Mucosa of descending colon (tissue), 3 donors: ENCODE measurements at regions not wholly inside any gene's neighbourhood (a gene's known extent, or its start where the extent isn't known, plus 50 kb on each side); places are given as distances from the start of the nearest gene placed in this dataset.

Source experiments
- ATAC-seq: fragments of 200-7000 bp; cut with Tn5 transposase; one replicate; pipeline ENCODE4 v1.9.1; 2020; ENCODE audit warnings: mild to moderate bottlenecking, moderate library complexity
- DNase-seq, 3 donors: peaks; one replicate each; pipeline ENCODE4 v3.0.0-alpha.2; 2020
- H3K36me3 ChIP-seq: fragments of 200-600 bp; one replicate; pipeline ENCODE4 v1.8.0; 2021; ENCODE audit warnings: low read depth, mild to moderate bottlenecking
- H3K4me1 ChIP-seq: fragments of 200-600 bp; one replicate; pipeline ENCODE4 v1.8.0; 2021; ENCODE audit warnings: low read depth, mild to moderate bottlenecking
- H3K4me3 ChIP-seq: fragments of 200-600 bp; one replicate; pipeline ENCODE4 v1.8.0; 2021; ENCODE audit warnings: mild to moderate bottlenecking
- H3K9me3 ChIP-seq: fragments of 200-600 bp; one replicate; pipeline ENCODE4 v1.8.0; 2021; ENCODE audit warnings: mild to moderate bottlenecking
- CTCF ChIP-seq: fragments of 200-600 bp; IDR thresholded peaks from one replicate; pipeline ENCODE4 v1.8.0; 2022; ENCODE audit warnings: antibody characterized with exemption, mild to moderate bottlenecking
- intact Hi-C, 2 donors: fragments of 100-400 bp; cut with DNase I in 1 of 2; cut with micrococcal nuclease in 1 of 2; formaldehyde crosslinking; loops; one replicate each; pipeline versions ENCODE4 v1.11.0 to v1.11.1; 2022; cut with DNase I, micrococcal nuclease
- donor health status: DM: no; HTN: no; CAD: no; lungs with moderate emphysema.
- donor health status: DM: no; HTN: no; CAD: no.
- donor health status: DM: no; HTN: yes; CAD: no.

- Histone ChIP-seq H3K9me3 (no peaks in the 10 kb centered on the region), H3K4me1 (no peaks in the 10 kb centered on the region), H3K36me3 (no peaks in the 10 kb centered on the region), H3K4me3 (no peak overlapping the region)
- DNase-seq, result no peak
- intact Hi-C loops, result no loop called here
- TF ChIP-seq CTCF, result no peak
- ATAC-seq, result no peak
Observed at GRCh38 chr5:61702784-61703183, 370.7 kb downstream of the ZSWIM6 start.

GRCh38 chr5:61704289-61704688 lies 372.2 kb downstream of the ZSWIM6 start:
- no peak for DNase-seq
- Histone ChIP-seq H3K4me3 (no peak overlapping the region), H3K36me3 (no peaks in the 10 kb centered on the region), H3K9me3 (no peaks in the 10 kb centered on the region), H3K4me1 (no peaks in the 10 kb centered on the region)
- ATAC-seq, result no peak
- intact Hi-C loops, result no loop called here
- no peak for TF ChIP-seq CTCF

DNA sequence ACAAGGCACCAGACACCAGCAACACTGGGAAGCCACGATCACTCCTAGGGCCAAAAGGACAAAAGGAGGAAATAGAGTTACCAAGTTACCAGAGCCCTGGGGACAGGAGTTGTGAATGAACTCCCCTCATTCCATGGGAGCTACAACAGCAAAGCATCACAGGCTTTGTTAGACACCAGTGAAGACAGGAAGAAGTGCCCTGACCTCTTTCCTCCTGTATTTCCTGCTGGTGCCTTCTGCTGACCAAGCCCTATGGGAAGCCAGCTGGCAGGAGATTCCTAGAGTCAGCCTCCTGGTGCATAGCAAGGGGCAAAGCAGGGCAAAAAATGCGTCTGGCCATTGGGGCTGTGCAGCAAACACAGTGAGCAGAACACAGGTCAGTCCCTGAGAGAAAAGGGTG lies 374.7 kb downstream of the ZSWIM6 start:
- no peaks in the 10 kb centered on the region for H3K4me1 ChIP-seq
- intact Hi-C loops, result no loop called here
- no peak overlapping the region for H3K4me3 ChIP-seq
- TF ChIP-seq CTCF, result no peak
- ATAC-seq (no peak), DNase-seq (no peak)
- no peaks in the 10 kb centered on the region for H3K36me3 ChIP-seq
- no peaks in the 10 kb centered on the region for H3K9me3 ChIP-seq

DNA sequence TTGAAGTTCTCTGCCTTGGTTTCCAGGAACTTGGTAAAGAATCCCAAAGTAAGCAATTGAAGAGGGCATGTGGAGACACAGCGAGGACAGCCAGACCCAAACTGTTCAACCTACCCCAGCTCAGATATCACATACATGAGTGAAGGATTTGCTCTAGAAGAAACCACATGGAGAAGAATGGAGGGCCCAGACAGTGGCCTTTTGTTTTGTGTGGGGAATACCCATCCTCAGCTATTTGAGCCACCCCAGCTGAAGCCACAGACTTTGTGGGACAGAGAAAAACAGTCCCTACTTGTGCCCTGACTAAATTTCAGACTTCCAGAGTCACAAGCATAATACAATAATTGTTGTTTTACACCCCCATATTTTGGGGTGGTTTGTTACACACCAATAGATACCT lies 387.1 kb downstream of the ZSWIM6 start:
- no peak for DNase-seq
- no peaks in the 10 kb centered on the region for H3K36me3 ChIP-seq
- H3K4me3 ChIP-seq, result no peak overlapping the region
- intact Hi-C loops, result no loop called here
- H3K9me3 ChIP-seq, result no peaks in the 10 kb centered on the region
- no peak for TF ChIP-seq CTCF
- no peaks in the 10 kb centered on the region for H3K4me1 ChIP-seq
- ATAC-seq, result no peak

DNA sequence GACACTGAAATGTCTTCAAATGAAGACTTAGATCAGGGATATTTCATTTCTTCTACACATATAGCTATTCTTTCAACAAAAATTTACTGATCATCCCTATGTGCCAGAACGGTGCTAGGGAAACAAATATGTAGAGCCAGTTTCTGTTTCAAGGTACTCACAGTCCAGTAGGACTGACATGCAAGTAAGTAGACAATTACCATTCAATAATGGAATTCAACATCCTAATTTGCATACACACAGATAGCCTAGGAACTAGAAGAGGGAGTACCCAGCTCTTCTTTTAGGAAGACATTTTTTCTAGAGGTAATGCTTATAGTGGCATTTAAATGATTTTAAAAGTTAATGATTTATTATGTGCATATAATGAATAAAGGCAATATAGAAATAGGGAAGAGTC lies 388.8 kb downstream of the ZSWIM6 start:
- DNase-seq (no peak), ATAC-seq (no peak)
- Histone ChIP-seq H3K36me3 (no peaks in the 10 kb centered on the region), H3K4me1 (no peaks in the 10 kb centered on the region), H3K9me3 (no peaks in the 10 kb centered on the region), H3K4me3 (no peak overlapping the region)
- intact Hi-C loops, result no loop called here
- TF ChIP-seq CTCF, result no peak

DNA sequence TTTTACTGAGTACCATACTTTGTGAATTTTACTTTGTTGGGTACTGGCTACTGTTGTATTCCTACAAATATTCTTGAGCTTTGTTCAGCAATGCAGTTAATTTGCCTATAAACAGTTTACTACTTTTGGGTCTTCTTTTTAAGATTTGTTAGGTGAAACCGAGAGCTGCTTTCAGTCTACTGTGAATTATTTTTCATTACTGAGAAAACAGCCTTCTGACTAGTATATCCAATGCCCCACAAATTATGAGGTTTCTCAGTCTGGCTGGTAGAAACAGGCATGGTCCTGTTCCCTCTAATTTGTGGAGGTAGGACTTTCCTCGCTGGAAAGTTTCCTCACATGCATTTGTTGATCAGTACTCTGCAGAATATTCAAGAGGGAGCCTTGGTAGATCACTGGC lies 392.0 kb downstream of the ZSWIM6 start:
- intact Hi-C loops, result no loop called here
- TF ChIP-seq CTCF, result no peak
- no peak for ATAC-seq
- DNase-seq, result no peak
- Histone ChIP-seq H3K36me3 (no peaks in the 10 kb centered on the region), H3K4me3 (no peak overlapping the region), H3K4me1 (no peaks in the 10 kb centered on the region), H3K9me3 (no peaks in the 10 kb centered on the region)
